ENCODE measurements at regions not wholly inside any gene's neighbourhood (a gene's known extent, or its start where the extent isn't known, plus 50 kb on each side); places are given as distances from the start of the nearest gene placed in this dataset.

DNA sequence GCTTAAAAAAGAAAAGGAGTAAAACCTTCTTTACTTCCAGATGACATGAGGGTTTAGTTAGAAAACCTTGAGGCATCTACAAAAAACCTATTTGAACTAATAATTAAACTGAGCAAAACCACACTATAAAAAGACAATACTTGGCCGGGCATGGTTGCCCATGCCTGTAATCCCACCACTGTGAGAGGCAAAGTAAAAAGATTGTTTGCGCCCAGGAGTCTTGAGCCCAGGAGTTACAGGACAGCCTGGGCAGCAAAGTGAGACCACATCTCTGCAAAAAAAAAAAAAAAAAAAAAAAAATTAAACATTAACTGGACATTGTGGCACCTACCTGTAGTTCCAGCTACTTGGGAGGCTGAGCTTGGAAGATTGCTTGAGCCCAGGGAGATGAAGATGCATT is 502.8 kb upstream of the LRRTM4 start:
- Histone ChIP-seq H3K27ac (ENCODE audit: low read depth, low read length) (no peak overlapping the region), H3K9me3 (ENCODE audit: low read depth, low read length) (no peaks in the 10 kb centered on the region), H2AFZ (ENCODE audit: low read length) (no peak overlapping the region), H4K20me1 (ENCODE audit: insufficient read depth, low read length) (no peaks in the 10 kb centered on the region), H3K4me2 (ENCODE audit: insufficient read depth, low read length) (no peak overlapping the region), H3K79me2 (ENCODE audit: insufficient read depth, low read length) (no peaks in the 10 kb centered on the region), H3K4me1 (ENCODE audit: insufficient read depth, low read length) (no peaks in the 10 kb centered on the region), H3K4me3 (ENCODE audit: insufficient read depth, low read length) (no peak overlapping the region), H3K36me3 (ENCODE audit: insufficient read depth, low read length) (no peaks in the 10 kb centered on the region), H3K27me3 (ENCODE audit: insufficient read depth, low read length) (no peaks in the 10 kb centered on the region)
- TF ChIP-seq CTCF (IDR thresholded peaks at IDR 0.05; ENCODE audit: extremely low read depth, low read depth, low read length): no peak
- no peak for DNase-seq (ENCODE audit: insufficient read length, low spot score, missing footprints)

DNA sequence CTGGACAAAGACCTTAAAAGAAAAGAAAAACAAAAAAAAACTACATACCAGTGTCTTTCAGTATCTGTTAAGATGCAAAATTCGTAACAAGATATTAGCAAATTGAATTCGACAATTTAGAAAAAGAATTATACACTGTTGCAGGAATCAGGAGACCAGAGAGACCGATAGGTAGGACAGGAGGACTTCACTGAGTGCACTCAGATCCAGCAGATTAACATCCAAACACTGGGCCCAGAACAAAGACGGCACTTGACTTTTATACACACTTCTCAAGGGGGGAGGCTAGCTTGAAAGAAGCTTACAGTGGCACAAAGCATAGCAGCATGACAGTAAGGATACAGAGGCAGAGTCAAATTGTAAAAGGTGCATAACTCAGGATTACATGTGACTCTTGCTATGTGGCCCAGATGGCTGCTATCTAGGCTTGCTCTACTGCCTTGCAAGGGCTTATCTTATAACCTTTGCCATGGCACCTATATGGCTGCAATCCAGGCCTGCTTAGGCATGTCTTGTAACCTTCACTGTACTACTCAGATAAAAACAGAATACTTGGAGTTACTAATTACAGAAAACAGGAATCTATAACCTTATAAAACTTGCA is 507.3 kb upstream of the LRRTM4 start:
- Histone ChIP-seq H3K27ac (ENCODE audit: low read depth, low read length) (no peak overlapping the region), H3K4me2 (ENCODE audit: insufficient read depth, low read length) (no peak overlapping the region), H3K4me3 (ENCODE audit: insufficient read depth, low read length) (no peak overlapping the region), H3K27me3 (ENCODE audit: insufficient read depth, low read length) (no peaks in the 10 kb centered on the region), H3K4me1 (ENCODE audit: insufficient read depth, low read length) (no peaks in the 10 kb centered on the region), H2AFZ (ENCODE audit: low read length) (no peak overlapping the region), H4K20me1 (ENCODE audit: insufficient read depth, low read length) (no peaks in the 10 kb centered on the region), H3K36me3 (ENCODE audit: insufficient read depth, low read length) (no peaks in the 10 kb centered on the region), H3K79me2 (ENCODE audit: insufficient read depth, low read length) (no peaks in the 10 kb centered on the region), H3K9me3 (ENCODE audit: low read depth, low read length) (no peaks in the 10 kb centered on the region)
- no peak for DNase-seq (ENCODE audit: insufficient read length, low spot score, missing footprints)
- TF ChIP-seq CTCF (IDR thresholded peaks at IDR 0.05; ENCODE audit: extremely low read depth, low read depth, low read length): no peak

DNA sequence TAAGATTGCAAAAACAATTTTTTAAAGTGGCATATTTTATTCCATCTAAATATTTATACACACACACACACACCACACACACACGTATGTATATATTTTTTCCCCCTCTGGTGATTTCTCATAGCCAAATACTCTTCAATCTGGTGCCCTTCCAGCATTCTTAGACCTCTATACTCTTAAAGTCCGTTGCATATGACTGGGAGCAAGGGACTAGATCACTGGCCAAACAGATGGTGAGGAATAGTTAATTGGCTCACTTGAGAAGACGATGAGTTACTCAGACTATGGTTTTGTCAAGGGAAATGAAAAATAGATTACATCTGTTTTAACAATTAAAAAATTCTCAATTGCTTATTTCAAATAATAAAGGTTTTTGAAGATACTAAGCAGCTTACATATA is 512.5 kb upstream of the LRRTM4 start:
- H3K36me3 ChIP-seq (ENCODE audit: insufficient read depth, low read length): no peaks in the 10 kb centered on the region
- H3K4me2 ChIP-seq (ENCODE audit: insufficient read depth, low read length): no peak overlapping the region
- no peaks in the 10 kb centered on the region for H3K4me1 ChIP-seq (ENCODE audit: insufficient read depth, low read length)
- H2AFZ ChIP-seq (ENCODE audit: low read length): no peak overlapping the region
- H4K20me1 ChIP-seq (ENCODE audit: insufficient read depth, low read length): no peaks in the 10 kb centered on the region
- H3K79me2 ChIP-seq (ENCODE audit: insufficient read depth, low read length): no peaks in the 10 kb centered on the region
- H3K27ac ChIP-seq (ENCODE audit: low read depth, low read length): no peak overlapping the region
- peaks cover 2% of the 10 kb centered on the region for H3K9me3 ChIP-seq (ENCODE audit: low read depth, low read length)
- DNase-seq (ENCODE audit: insufficient read length, low spot score, missing footprints): no peak
- H3K4me3 ChIP-seq (ENCODE audit: insufficient read depth, low read length): no peak overlapping the region
- H3K27me3 ChIP-seq (ENCODE audit: insufficient read depth, low read length): no peaks in the 10 kb centered on the region
- TF ChIP-seq CTCF (IDR thresholded peaks at IDR 0.05; ENCODE audit: extremely low read depth, low read depth, low read length): no peak

GRCh38 chr2:78035804-78036203 is 513.6 kb upstream of the LRRTM4 start:
- Histone ChIP-seq H3K27ac (ENCODE audit: low read depth, low read length) (no peak overlapping the region), H4K20me1 (ENCODE audit: insufficient read depth, low read length) (no peaks in the 10 kb centered on the region), H2AFZ (ENCODE audit: low read length) (no peak overlapping the region), H3K4me2 (ENCODE audit: insufficient read depth, low read length) (no peak overlapping the region), H3K36me3 (ENCODE audit: insufficient read depth, low read length) (no peaks in the 10 kb centered on the region), H3K27me3 (ENCODE audit: insufficient read depth, low read length) (no peaks in the 10 kb centered on the region), H3K4me3 (ENCODE audit: insufficient read depth, low read length) (no peak overlapping the region), H3K9me3 (ENCODE audit: low read depth, low read length) (peaks cover 2% of the 10 kb centered on the region), H3K4me1 (ENCODE audit: insufficient read depth, low read length) (no peaks in the 10 kb centered on the region), H3K79me2 (ENCODE audit: insufficient read depth, low read length) (no peaks in the 10 kb centered on the region)
- TF ChIP-seq CTCF (IDR thresholded peaks at IDR 0.05; ENCODE audit: extremely low read depth, low read depth, low read length): no peak
- DNase-seq (ENCODE audit: insufficient read length, low spot score, missing footprints): no peak
